Fibroblast of skin of left biceps (primary cell): ENCODE measurements at regions not wholly inside any gene's neighbourhood (a gene's known extent, or its start where the extent isn't known, plus 50 kb on each side); places are given as distances from the start of the nearest gene placed in this dataset.
A peak's percentile ranks its signal among the peaks of the same experiment; 100 is the strongest.
"Not testable (repeated sequence)": the region's sequence is repeated elsewhere in the genome, so short reads cannot be mapped to it uniquely, and the experiment has no call there.

ENCODE experiments used
- DNase-seq, 2 experiments: peaks; one replicate each; pipeline ENCODE4 v3.0.0-alpha.2; 2013; ENCODE audit warnings: low read depth in 2 of 2

GRCh38 chr2:109690822-109691541 lies 76.8 kb downstream of the SOWAHC start:
- DNase-seq = no peak

GRCh38 chr2:109692013-109692743 lies 78.0 kb downstream of the SOWAHC start:
- DNase-seq = no peak

GRCh38 chr2:109692831-109693230 lies 78.7 kb downstream of the SOWAHC start:
- DNase-seq = not testable (repeated sequence)

GRCh38 chr2:109693292-109693691 lies 79.1 kb downstream of the SOWAHC start:
- DNase-seq = not testable (repeated sequence)

GRCh38 chr2:109694190-109694589 lies 80.0 kb downstream of the SOWAHC start:
- peak in 1 of 2 experiments; percentile 7 for DNase-seq

GRCh38 chr2:109695290-109695689 lies 81.1 kb downstream of the SOWAHC start:
- DNase-seq = no peak

GRCh38 chr2:109699646-109700045 lies 85.5 kb downstream of the SOWAHC start:
- DNase-seq = no peak

- DNase-seq = no peak
These were observed 86.6 kb downstream of the SOWAHC start for GRCh38 chr2:109700680-109701274.

GRCh38 chr2:109701362-109701761 lies 87.2 kb downstream of the SOWAHC start:
- no peak for DNase-seq

GRCh38 chr2:109702250-109702985 lies 88.3 kb downstream of the SOWAHC start:
- DNase-seq = peak; percentile 18 to 24

GRCh38 chr2:109703077-109703476 lies 88.9 kb downstream of the SOWAHC start:
- peak; percentile 42 to 43 for DNase-seq

- DNase-seq = no peak
These were observed 89.6 kb downstream of the SOWAHC start for GRCh38 chr2:109703798-109704197.

GRCh38 chr2:109707281-109708147 lies 86.6 kb upstream of the RGPD5 start:
- DNase-seq = no peak

- no peak for DNase-seq
These were observed 83.4 kb upstream of the RGPD5 start for GRCh38 chr2:109710505-109711229.

GRCh38 chr2:109711230-109712122 lies 82.6 kb upstream of the RGPD5 start:
- no peak for DNase-seq

GRCh38 chr2:109712123-109712449 lies 82.0 kb upstream of the RGPD5 start:
- DNase-seq = no peak

GRCh38 chr2:109712746-109713145 lies 81.4 kb upstream of the RGPD5 start:
- no peak for DNase-seq

GRCh38 chr2:109715313-109715805 lies 78.7 kb upstream of the RGPD5 start:
- no peak for DNase-seq

GRCh38 chr2:109716596-109716995 lies 77.5 kb upstream of the RGPD5 start:
- not testable (repeated sequence) for DNase-seq
